Uterus (tissue), 3 donors: ENCODE measurements at regions not wholly inside any gene's neighbourhood (a gene's known extent, or its start where the extent isn't known, plus 50 kb on each side); places are given as distances from the start of the nearest gene placed in this dataset.
A peak's percentile ranks its signal among the peaks of the same experiment; 100 is the strongest.
"Not testable (repeated sequence)": the region's sequence is repeated elsewhere in the genome, so short reads cannot be mapped to it uniquely, and the experiment has no call there.

ENCODE experiments used
- DNase-seq, 2 donors: peaks; one replicate each; pipeline ENCODE4 v3.0.0-alpha.2; 2019 to 2020
- H3K27ac ChIP-seq, 2 donors: fragments of 200-600 bp; sonication (generic); 1 replicate in 1 of 2; 2 replicates in 1 of 2; pipeline ENCODE4 v1.5.1; 2016 to 2018
- H3K27me3 ChIP-seq, 2 donors: fragments of 200-600 bp; sonication (generic); one replicate each; pipeline ENCODE4 v1.5.1; 2018 to 2019; ENCODE audit warnings: control low read depth in 1 of 2
- H3K36me3 ChIP-seq, 2 donors: fragments of 200-600 bp; sonication (generic); one replicate each; pipeline ENCODE4 v1.5.1; 2019; ENCODE audit warnings: control low read depth in 1 of 2
- H3K4me1 ChIP-seq, 2 donors: fragments of 200-600 bp; sonication (generic); one replicate each; pipeline ENCODE4 v1.5.1; 2018 to 2019; ENCODE audit warnings: control low read depth in 1 of 2
- H3K4me3 ChIP-seq, 2 donors: fragments of 200-600 bp; sonication (generic); 1 replicate in 1 of 2; 2 replicates in 1 of 2; pipeline ENCODE4 v1.5.1; 2018 to 2019; ENCODE audit warnings: mild to moderate bottlenecking in 1 of 2
- H3K9me3 ChIP-seq, 2 donors: fragments of 200-600 bp; sonication (generic); one replicate each; pipeline ENCODE4 v1.5.1; 2019; ENCODE audit warnings: control low read depth in 1 of 2
- intact Hi-C: fragments of 100-400 bp; cut with DNase I; formaldehyde crosslinking; loops from one replicate; pipeline ENCODE4 v1.15.1; 2023; ENCODE audit warnings: low total_unique reads
- donor health status: DM: yes; HTN: yes; CAD: no.

DNA sequence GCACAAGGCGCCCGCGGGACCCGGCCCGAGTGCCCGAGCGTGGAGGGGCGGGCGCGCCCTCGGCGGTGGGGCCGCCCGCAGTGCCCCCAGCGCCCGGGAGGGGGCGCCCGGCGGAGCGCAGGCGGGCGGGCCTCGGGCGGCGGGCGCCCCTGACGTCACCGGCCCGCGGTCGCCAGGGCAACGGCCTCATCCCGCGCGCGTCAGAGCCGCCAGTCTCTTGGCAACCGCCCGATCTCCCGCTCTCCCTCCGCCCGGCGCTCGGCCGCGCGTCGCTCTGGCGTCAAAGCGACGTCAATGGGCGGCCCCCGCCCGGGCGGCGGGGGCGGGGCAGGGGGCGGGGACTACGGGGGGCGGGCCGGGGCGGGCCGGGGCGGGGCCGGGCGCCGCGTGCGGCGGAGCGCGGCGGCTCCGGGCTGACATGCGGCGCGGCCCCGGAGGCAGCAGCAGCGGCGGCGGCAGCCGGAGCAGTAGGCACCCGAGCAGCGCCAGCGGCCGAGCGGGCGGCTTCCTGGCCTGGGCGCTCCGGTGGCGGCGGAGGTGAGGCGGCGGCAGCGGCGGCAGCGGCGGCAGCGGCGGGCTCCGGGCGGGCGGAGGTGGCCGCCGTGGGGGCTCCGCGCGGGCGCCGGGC lies 4410.6 kb upstream of the TPTE start:
- H3K27me3 ChIP-seq, H3K4me3 ChIP-seq, H3K9me3 ChIP-seq, H3K27ac ChIP-seq, H3K4me1 ChIP-seq, intact Hi-C loops, H3K36me3 ChIP-seq, DNase-seq: not testable (repeated sequence)

- H3K27ac ChIP-seq, result not testable (repeated sequence)
Measured at GRCh38 chr21:6111354-6111753, 4410.0 kb upstream of the TPTE start.

GRCh38 chr21:6118336-6118735 lies 4403.0 kb upstream of the TPTE start:
- intact Hi-C loops, H3K4me1 ChIP-seq, H3K36me3 ChIP-seq, DNase-seq, H3K27me3 ChIP-seq, H3K9me3 ChIP-seq, H3K27ac ChIP-seq, H3K4me3 ChIP-seq: not testable (repeated sequence)

More at GRCh38 chr21:6111354-6111753, 4410.0 kb upstream of the TPTE start:
- H3K27me3 ChIP-seq, H3K36me3 ChIP-seq, intact Hi-C loops, H3K9me3 ChIP-seq, H3K4me1 ChIP-seq: not testable (repeated sequence)
- H3K4me3 ChIP-seq, result peak overlapping the region in 1 of 2 donors; percentile 41
- peak; percentile 20 to 23 for DNase-seq

DNA sequence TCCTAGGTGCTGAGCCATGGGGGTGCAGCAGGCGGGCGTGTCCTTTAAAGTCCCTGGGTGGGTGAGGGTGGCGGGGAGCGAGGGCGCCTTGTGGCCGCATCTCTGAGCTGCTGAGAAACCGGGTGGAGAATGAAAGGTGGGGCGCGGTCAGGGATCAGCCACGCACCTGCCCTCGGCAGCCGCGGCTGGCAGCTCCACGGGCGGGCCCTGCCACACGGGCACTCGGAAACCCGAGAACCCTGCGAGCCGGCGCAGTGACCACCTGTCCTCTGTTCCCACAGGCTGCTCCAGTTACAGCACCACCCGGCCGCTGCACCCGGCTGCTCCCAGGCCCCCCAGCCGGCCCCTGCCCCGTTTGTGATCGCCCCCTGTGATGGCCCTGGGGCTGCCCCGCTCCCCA lies 4400.5 kb upstream of the TPTE start:
- H3K27ac ChIP-seq, DNase-seq, H3K4me3 ChIP-seq, H3K9me3 ChIP-seq, H3K36me3 ChIP-seq, H3K4me1 ChIP-seq, intact Hi-C loops, H3K27me3 ChIP-seq: not testable (repeated sequence)

- H3K9me3 ChIP-seq, H3K27me3 ChIP-seq, intact Hi-C loops, H3K4me3 ChIP-seq, H3K36me3 ChIP-seq, DNase-seq, H3K27ac ChIP-seq, H3K4me1 ChIP-seq: not testable (repeated sequence)
Measured at GRCh38 chr21:6122629-6123028, 4398.8 kb upstream of the TPTE start.

- DNase-seq, H3K36me3 ChIP-seq, H3K4me3 ChIP-seq, H3K27ac ChIP-seq, H3K27me3 ChIP-seq, intact Hi-C loops, H3K9me3 ChIP-seq, H3K4me1 ChIP-seq: not testable (repeated sequence)
Measured at GRCh38 chr21:6123224-6123623, 4398.2 kb upstream of the TPTE start.

- H3K4me3 ChIP-seq, H3K36me3 ChIP-seq, intact Hi-C loops, H3K4me1 ChIP-seq, H3K9me3 ChIP-seq, H3K27ac ChIP-seq, H3K27me3 ChIP-seq: not testable (repeated sequence)
- DNase-seq, result peak in 1 of 2 donors; percentile 4
Measured at GRCh38 chr21:6125549-6126240, 4395.7 kb upstream of the TPTE start.

- H3K4me3 ChIP-seq, H3K9me3 ChIP-seq, H3K4me1 ChIP-seq, intact Hi-C loops, H3K27me3 ChIP-seq, DNase-seq, H3K36me3 ChIP-seq, H3K27ac ChIP-seq: not testable (repeated sequence)
Measured at GRCh38 chr21:6126976-6127732, 4394.2 kb upstream of the TPTE start.

DNA sequence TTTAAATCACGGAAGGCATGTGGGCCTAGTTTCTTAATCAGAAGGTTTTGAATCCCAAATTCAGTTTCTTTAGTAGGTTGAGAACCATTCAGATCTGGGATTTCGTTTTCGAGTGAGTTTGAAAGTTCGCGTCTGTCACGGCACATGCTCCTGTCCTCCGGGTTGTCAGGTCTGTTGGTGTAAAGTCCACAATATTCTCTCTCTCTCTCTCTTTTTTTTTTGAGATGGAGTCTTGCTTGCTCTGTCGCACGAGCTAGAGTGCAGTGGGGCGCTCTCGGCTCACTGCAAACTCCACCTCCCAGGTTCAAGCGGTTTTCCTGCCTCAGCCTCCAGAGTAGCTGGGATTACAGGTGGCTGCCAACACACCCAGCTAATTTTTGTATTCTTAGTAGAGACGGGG lies 4390.6 kb upstream of the TPTE start:
- H3K36me3 ChIP-seq, H3K4me1 ChIP-seq, DNase-seq, H3K9me3 ChIP-seq, H3K27ac ChIP-seq, H3K4me3 ChIP-seq, H3K27me3 ChIP-seq, intact Hi-C loops: not testable (repeated sequence)

DNA sequence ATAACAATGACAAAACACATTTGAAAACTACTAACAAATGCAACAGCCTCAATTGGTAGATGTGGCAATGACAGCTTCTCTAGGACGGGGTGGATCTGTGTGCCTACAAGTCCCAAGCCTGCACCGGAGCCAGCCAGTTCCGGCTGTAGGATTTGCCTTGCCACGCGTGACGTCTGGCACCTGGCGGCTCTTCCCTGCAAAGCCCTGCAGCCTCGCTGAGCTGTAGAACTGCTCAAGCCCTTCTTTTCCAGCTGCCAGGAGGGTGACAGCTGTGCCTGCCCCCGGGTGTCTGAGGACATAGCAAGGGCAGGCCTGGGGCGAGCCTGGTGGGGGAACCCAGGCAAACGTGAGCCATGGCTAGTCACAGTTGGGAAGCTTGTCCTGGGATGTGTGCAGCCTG lies 4388.0 kb upstream of the TPTE start:
- DNase-seq, H3K27ac ChIP-seq, intact Hi-C loops, H3K4me3 ChIP-seq, H3K4me1 ChIP-seq, H3K36me3 ChIP-seq, H3K27me3 ChIP-seq, H3K9me3 ChIP-seq: not testable (repeated sequence)

- H3K27ac ChIP-seq, H3K36me3 ChIP-seq, H3K4me1 ChIP-seq, DNase-seq, H3K4me3 ChIP-seq, H3K9me3 ChIP-seq, H3K27me3 ChIP-seq, intact Hi-C loops: not testable (repeated sequence)
Measured at GRCh38 chr21:6133852-6134630, 4387.3 kb upstream of the TPTE start.

- intact Hi-C loops, H3K27ac ChIP-seq, H3K27me3 ChIP-seq, H3K4me3 ChIP-seq, DNase-seq, H3K4me1 ChIP-seq, H3K9me3 ChIP-seq, H3K36me3 ChIP-seq: not testable (repeated sequence)
Measured at GRCh38 chr21:6136732-6137131, 4384.7 kb upstream of the TPTE start.
